ENCODE measurements at regions not wholly inside any gene's neighbourhood (a gene's known extent, or its start where the extent isn't known, plus 50 kb on each side); places are given as distances from the start of the nearest gene placed in this dataset.

- Histone ChIP-seq H3K79me2 (ENCODE audit: control insufficient read depth, insufficient read depth, low read length) (no peaks in the 10 kb centered on the region), H3K9ac (ENCODE audit: insufficient read depth, low read length) (no peak overlapping the region), H3K27ac (ENCODE audit: insufficient read depth, low read length) (no peak overlapping the region), H3K27me3 (ENCODE audit: control insufficient read depth, insufficient read depth, low read length) (no peaks in the 10 kb centered on the region), H3K9me3 (ENCODE audit: control insufficient read depth, insufficient read depth, low read depth, low read length) (no peaks in the 10 kb centered on the region), H2AFZ (ENCODE audit: low read length) (no peak overlapping the region), H3K4me3 (replicated peaks in 1 of 4; ENCODE audit: control extremely low read depth in 1 of 4, insufficient read depth in 1 of 4, low read depth in 3 of 4, low read length in 4 of 4) (no peak overlapping the region), H3K4me2 (ENCODE audit: extremely low read depth, insufficient read depth, low read length) (no peak overlapping the region), H4K20me1 (ENCODE audit: control insufficient read depth, extremely low read depth, insufficient read depth, low read length) (no peaks in the 10 kb centered on the region), H3K36me3 (ENCODE audit: control insufficient read depth, insufficient read depth, low read length) (no peaks in the 10 kb centered on the region), H3K4me1 (ENCODE audit: control insufficient read depth, extremely low read depth, insufficient read depth, low read length) (no peaks in the 10 kb centered on the region)
- no peak for TF ChIP-seq EZH2 (IDR thresholded peaks at IDR 0.05; ENCODE audit: low read length, missing control alignments)
- TF ChIP-seq CTCF (conservative IDR thresholded peaks at IDR 0.05 in 1 of 2, IDR thresholded peaks at IDR 0.05 in 1 of 2; ENCODE audit: low read depth in 1 of 2, low read length in 2 of 2), result no peak
- no peak for DNase-seq (ENCODE audit: low read depth in 2 of 2)
These were observed 176.4 kb downstream of the XPNPEP1 start for GRCh38 chr10:109746861-109747260.

- Histone ChIP-seq H3K4me2 (ENCODE audit: extremely low read depth, insufficient read depth, low read length) (no peak overlapping the region), H3K4me1 (ENCODE audit: control insufficient read depth, extremely low read depth, insufficient read depth, low read length) (no peaks in the 10 kb centered on the region), H3K4me3 (replicated peaks in 1 of 4; ENCODE audit: control extremely low read depth in 1 of 4, insufficient read depth in 1 of 4, low read depth in 3 of 4, low read length in 4 of 4) (no peak overlapping the region), H3K9me3 (ENCODE audit: control insufficient read depth, insufficient read depth, low read depth, low read length) (no peaks in the 10 kb centered on the region), H3K27ac (ENCODE audit: insufficient read depth, low read length) (no peak overlapping the region), H2AFZ (ENCODE audit: low read length) (no peak overlapping the region), H3K9ac (ENCODE audit: insufficient read depth, low read length) (no peak overlapping the region), H3K79me2 (ENCODE audit: control insufficient read depth, insufficient read depth, low read length) (no peaks in the 10 kb centered on the region), H3K36me3 (ENCODE audit: control insufficient read depth, insufficient read depth, low read length) (no peaks in the 10 kb centered on the region), H3K27me3 (ENCODE audit: control insufficient read depth, insufficient read depth, low read length) (no peaks in the 10 kb centered on the region), H4K20me1 (ENCODE audit: control insufficient read depth, extremely low read depth, insufficient read depth, low read length) (no peaks in the 10 kb centered on the region)
- no peak for TF ChIP-seq CTCF (conservative IDR thresholded peaks at IDR 0.05 in 1 of 2, IDR thresholded peaks at IDR 0.05 in 1 of 2; ENCODE audit: low read depth in 1 of 2, low read length in 2 of 2)
- TF ChIP-seq EZH2 (IDR thresholded peaks at IDR 0.05; ENCODE audit: low read length, missing control alignments), result no peak
- DNase-seq (ENCODE audit: low read depth in 2 of 2), result peak in 1 of 2 donors; percentile 11
These were observed 179.3 kb downstream of the XPNPEP1 start for GRCh38 chr10:109744020-109744419.

GRCh38 chr10:109743574-109743973 lies 179.7 kb downstream of the XPNPEP1 start:
- Histone ChIP-seq H3K4me1 (ENCODE audit: control insufficient read depth, extremely low read depth, insufficient read depth, low read length) (no peaks in the 10 kb centered on the region), H3K27ac (ENCODE audit: insufficient read depth, low read length) (no peak overlapping the region), H3K9ac (ENCODE audit: insufficient read depth, low read length) (no peak overlapping the region), H3K79me2 (ENCODE audit: control insufficient read depth, insufficient read depth, low read length) (no peaks in the 10 kb centered on the region), H3K4me3 (replicated peaks in 1 of 4; ENCODE audit: control extremely low read depth in 1 of 4, insufficient read depth in 1 of 4, low read depth in 3 of 4, low read length in 4 of 4) (no peak overlapping the region), H3K27me3 (ENCODE audit: control insufficient read depth, insufficient read depth, low read length) (no peaks in the 10 kb centered on the region), H3K36me3 (ENCODE audit: control insufficient read depth, insufficient read depth, low read length) (no peaks in the 10 kb centered on the region), H2AFZ (ENCODE audit: low read length) (no peak overlapping the region), H3K4me2 (ENCODE audit: extremely low read depth, insufficient read depth, low read length) (no peak overlapping the region), H4K20me1 (ENCODE audit: control insufficient read depth, extremely low read depth, insufficient read depth, low read length) (no peaks in the 10 kb centered on the region), H3K9me3 (ENCODE audit: control insufficient read depth, insufficient read depth, low read depth, low read length) (no peaks in the 10 kb centered on the region)
- TF ChIP-seq CTCF (conservative IDR thresholded peaks at IDR 0.05 in 1 of 2, IDR thresholded peaks at IDR 0.05 in 1 of 2; ENCODE audit: low read depth in 1 of 2, low read length in 2 of 2) (no peak), EZH2 (IDR thresholded peaks at IDR 0.05; ENCODE audit: low read length, missing control alignments) (no peak)
- DNase-seq (ENCODE audit: low read depth in 2 of 2), result peak in 1 of 2 donors; percentile 24

Measured in fibroblast of lung (primary cell).